Stimulated activated effector memory CD8-positive, alpha-beta T cell treated with anti-CD3 and anti-CD28 coated beads, Interleukin-12 subunit alpha, Interleukin-12 subunit beta, amount 100 ng/mL, for 72 hours (primary cell): ENCODE measurements at regions not wholly inside any gene's neighbourhood (a gene's known extent, or its start where the extent isn't known, plus 50 kb on each side); places are given as distances from the start of the nearest gene placed in this dataset.
"Not testable (repeated sequence)": the region's sequence is repeated elsewhere in the genome, so short reads cannot be mapped to it uniquely, and the experiment has no call there.

Experiments
- ATAC-seq: fragments of 150-1000 bp; cut with Tn5 transposase; 2 replicates; pipeline ENCODE4 v1.10.0; 2021
- DNase-seq, 2 donors: peaks; one replicate each; pipeline ENCODE4 v3.0.0; 2021 to 2022; ENCODE audit warnings: low spot score in 2 of 2
- H3K27ac Mint-ChIP-seq: one replicate; pipeline ENCODE4 v1.8.0; 2022; ENCODE audit warnings: mild to moderate bottlenecking, mixed read lengths
- H3K36me3 Mint-ChIP-seq: one replicate; pipeline ENCODE4 v1.8.0; 2022; ENCODE audit warnings: mild to moderate bottlenecking, mixed read lengths
- H3K4me1 Mint-ChIP-seq: one replicate; pipeline ENCODE4 v1.8.0; 2022; ENCODE audit warnings: mixed read lengths
- H3K4me3 Mint-ChIP-seq: one replicate; pipeline ENCODE4 v1.8.0; 2022; ENCODE audit warnings: mild to moderate bottlenecking, mixed read lengths
- H3K9me3 Mint-ChIP-seq: one replicate; pipeline ENCODE4 v1.8.0; 2022; ENCODE audit warnings: mixed read lengths

DNA sequence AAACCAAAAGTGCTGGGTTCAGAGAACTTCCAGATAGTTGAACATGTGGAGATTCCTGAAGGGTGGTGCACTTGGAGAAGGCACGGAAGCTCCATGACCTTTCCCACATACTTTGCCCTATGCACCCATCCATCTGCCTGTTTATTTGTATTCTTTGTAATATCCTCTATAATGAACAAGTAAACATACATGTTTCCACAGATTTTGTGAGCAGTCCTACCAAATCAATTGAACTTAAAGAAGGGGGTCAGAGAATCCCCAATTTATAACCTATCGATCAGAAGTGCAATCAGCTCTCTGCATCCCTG is 121.4 kb downstream of the ADSS2 start:
- Mint-ChIP-seq H3K4me1 (peaks cover 24% of the 10 kb centered on the region), H3K4me3 (no peak overlapping the region), H3K27ac (no peak overlapping the region), H3K9me3 (peaks cover 4% of the 10 kb centered on the region), H3K36me3 (peaks cover 4% of the 10 kb centered on the region)
- ATAC-seq (no peak), DNase-seq (no peak)

DNA sequence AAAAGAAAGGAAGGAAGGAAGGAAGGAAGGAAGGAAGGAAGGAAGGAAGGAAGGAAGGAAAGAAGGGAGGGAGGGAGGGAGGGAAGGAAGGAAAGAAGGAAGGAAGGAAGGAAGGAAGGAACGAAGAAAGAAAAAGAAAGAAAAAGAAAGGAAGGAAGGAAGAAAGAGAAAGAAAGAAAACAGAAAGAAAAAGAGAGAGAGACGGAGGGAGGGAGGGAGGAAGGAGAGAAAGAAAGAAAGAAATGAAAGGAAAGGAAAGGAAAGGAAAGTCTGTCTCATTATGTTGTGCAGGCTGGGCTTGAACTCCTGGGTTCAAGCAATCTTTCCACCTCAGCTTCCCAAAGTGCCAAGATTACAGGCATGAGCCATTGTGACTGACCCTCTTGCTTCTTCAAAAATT is 118.9 kb downstream of the ADSS2 start:
- not testable (repeated sequence) for H3K9me3 Mint-ChIP-seq, ATAC-seq, H3K4me1 Mint-ChIP-seq, H3K36me3 Mint-ChIP-seq, DNase-seq, H3K4me3 Mint-ChIP-seq
- H3K27ac Mint-ChIP-seq, result peak overlapping the region; percentile 91

DNA sequence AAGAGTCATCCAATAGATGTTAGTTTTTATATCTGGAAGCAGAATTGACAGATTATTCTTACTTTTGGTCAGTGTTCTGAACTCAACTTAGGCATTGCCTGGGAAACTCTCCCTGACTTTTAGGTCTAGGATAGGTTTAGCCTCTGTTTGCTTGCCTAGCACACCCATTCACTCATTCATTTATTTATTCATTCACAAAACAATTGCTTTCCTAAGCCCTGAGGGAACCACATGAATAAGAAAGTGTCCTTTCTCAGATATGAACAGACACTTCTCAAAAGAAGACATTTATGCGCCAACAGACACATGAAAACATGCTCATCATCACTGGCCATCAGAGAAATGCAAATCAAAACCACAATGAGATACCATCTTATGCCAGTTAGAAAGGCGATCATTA is 117.4 kb downstream of the ADSS2 start:
- H3K27ac Mint-ChIP-seq, H3K4me3 Mint-ChIP-seq, DNase-seq, H3K4me1 Mint-ChIP-seq, ATAC-seq, H3K9me3 Mint-ChIP-seq, H3K36me3 Mint-ChIP-seq: not testable (repeated sequence)

DNA sequence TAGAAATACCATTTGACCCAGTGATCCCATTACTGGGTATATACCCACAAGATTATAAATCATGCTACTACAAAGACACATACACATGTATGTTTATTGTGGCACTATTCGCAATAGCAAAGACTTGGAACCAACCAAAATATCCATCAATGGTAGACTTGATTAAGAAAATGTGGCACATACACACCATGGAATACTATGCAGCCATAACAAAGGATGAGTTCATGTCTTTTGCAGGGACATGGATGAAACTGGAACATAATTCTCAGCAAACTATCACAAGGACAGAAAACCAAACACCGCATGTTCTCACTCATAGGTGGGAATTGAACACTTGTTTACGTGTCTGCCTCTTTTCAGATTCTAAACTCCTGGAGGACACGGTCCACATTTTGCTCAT is 116.9 kb downstream of the ADSS2 start:
- H3K9me3 Mint-ChIP-seq, H3K4me1 Mint-ChIP-seq, H3K4me3 Mint-ChIP-seq, H3K27ac Mint-ChIP-seq, H3K36me3 Mint-ChIP-seq, ATAC-seq, DNase-seq: not testable (repeated sequence)

DNA sequence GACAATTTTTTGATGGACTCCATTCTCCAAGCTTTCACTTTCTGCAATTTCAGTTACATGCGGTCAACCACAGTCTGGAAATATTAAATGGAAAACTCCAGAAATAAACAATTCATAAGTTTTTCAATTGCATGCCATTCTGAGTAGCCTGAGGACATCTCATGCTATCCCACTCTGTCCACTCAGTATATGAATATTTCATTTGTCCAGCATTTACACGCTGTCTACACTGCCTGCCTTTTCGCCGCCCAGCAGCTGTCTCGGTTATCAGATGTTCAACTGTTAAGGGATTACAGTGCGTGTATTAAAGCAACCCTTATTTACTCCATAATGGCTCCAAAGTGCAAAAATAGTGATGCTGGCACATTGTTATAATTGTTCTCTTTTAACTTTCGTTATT is 116.3 kb downstream of the ADSS2 start:
- Mint-ChIP-seq H3K9me3 (no peaks in the 10 kb centered on the region), H3K36me3 (no peaks in the 10 kb centered on the region), H3K27ac (no peak overlapping the region), H3K4me3 (no peak overlapping the region), H3K4me1 (peaks cover 7% of the 10 kb centered on the region)
- DNase-seq, result no peak
- ATAC-seq, result no peak

DNA sequence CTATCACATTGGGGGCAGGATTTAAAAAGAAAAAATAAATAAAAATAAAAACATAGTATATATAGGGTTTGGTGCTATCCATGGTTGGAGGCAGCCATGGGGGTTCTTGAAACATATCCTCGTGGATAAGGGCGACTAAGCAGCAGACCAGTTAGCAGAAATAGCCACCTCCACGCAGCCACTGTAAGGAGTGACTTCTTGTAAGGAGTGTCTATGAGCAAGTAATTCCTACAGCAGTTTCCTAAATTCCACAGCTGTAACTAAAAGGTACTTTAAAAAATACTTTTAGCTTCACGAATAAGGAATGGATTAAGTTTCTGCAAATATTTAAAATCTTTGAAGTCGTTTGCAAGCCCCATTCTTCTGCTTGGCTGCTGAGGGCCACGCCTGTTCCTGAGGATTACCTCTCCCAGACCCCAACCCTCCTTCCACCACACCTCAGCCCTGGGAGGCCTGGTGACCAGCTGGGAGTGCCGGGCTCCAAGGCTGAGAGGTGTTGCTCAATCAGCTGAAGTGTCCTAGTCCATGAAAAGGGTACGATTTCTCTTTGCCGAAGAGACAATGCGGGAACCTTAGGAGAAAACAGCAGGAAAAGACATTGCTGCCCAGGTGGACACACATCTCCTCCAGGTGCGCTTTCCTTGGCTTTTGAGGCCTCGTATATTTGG is 115.3 kb downstream of the ADSS2 start:
- H3K4me1 Mint-ChIP-seq, result peaks cover 8% of the 10 kb centered on the region
- ATAC-seq (no peak), DNase-seq (no peak)
- H3K4me3 Mint-ChIP-seq, result no peak overlapping the region
- H3K9me3 Mint-ChIP-seq, result no peaks in the 10 kb centered on the region
- no peaks in the 10 kb centered on the region for H3K36me3 Mint-ChIP-seq
- H3K27ac Mint-ChIP-seq, result no peak overlapping the region

DNA sequence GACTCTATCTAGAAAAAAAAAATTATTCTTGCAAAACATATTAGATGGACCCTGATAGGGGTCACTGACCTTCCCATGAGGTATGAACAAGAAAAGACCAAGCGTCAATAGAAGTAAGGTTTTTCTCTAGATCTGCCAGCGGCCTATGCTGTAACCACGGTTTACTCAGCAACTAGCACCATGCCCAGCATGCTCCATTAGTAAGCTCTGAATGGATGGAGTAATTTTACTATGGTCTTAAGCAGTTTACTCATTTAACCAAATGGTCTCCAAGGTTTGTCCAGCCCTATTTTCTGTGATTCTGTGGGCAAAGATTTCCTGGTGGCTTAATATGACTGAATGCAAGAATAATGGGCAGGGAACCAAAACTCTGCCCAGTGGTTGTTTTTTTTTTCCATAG is 113.9 kb downstream of the ADSS2 start:
- Mint-ChIP-seq H3K4me1 (peaks cover 9% of the 10 kb centered on the region), H3K4me3 (no peak overlapping the region), H3K9me3 (no peaks in the 10 kb centered on the region), H3K36me3 (no peaks in the 10 kb centered on the region), H3K27ac (no peak overlapping the region)
- no peak for ATAC-seq
- no peak for DNase-seq

DNA sequence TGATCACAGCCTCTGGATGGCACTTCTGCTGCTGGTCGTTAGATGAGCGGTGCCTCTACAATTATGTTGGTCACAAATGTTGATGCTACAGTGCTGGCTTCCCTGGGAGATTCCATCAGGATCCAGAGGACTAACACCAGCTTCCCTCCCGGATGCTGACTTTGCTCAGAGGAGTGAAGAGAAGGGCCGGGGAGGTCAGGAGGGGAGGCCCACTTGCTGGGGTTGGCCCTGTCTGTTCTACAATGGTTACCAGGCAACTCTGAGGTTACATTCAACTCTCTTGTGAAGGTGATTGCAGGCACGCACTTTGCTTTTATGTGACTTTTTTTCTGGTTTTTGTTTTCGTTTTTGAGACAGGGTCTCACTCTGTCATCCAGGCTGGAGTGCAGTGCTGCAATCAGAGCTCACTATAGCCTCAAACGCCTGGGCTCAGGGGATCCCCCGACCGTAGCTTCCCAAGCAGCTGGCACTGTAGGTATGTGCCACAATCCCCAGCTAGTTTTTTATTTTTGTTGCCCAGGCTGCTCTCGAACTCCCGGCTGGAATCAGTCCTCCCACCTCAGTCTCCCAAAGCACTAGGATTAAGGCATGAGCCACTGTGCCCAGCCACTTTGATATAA is 112.5 kb downstream of the ADSS2 start:
- Mint-ChIP-seq H3K27ac (no peak overlapping the region), H3K36me3 (no peaks in the 10 kb centered on the region), H3K4me1 (peaks cover 8% of the 10 kb centered on the region), H3K4me3 (no peak overlapping the region), H3K9me3 (no peaks in the 10 kb centered on the region)
- DNase-seq (no peak), ATAC-seq (no peak)

GRCh38 chr1:244339776-244340175 is 111.9 kb downstream of the ADSS2 start:
- no peak overlapping the region for H3K4me3 Mint-ChIP-seq
- peaks cover 8% of the 10 kb centered on the region for H3K4me1 Mint-ChIP-seq
- H3K36me3 Mint-ChIP-seq, result no peaks in the 10 kb centered on the region
- DNase-seq, result no peak
- no peak for ATAC-seq
- no peaks in the 10 kb centered on the region for H3K9me3 Mint-ChIP-seq
- H3K27ac Mint-ChIP-seq, result no peak overlapping the region

GRCh38 chr1:244340396-244340795 is 111.3 kb downstream of the ADSS2 start:
- Mint-ChIP-seq H3K9me3 (no peaks in the 10 kb centered on the region), H3K4me3 (no peak overlapping the region), H3K4me1 (peaks cover 8% of the 10 kb centered on the region), H3K27ac (no peak overlapping the region), H3K36me3 (no peaks in the 10 kb centered on the region)
- DNase-seq (no peak), ATAC-seq (no peak)

DNA sequence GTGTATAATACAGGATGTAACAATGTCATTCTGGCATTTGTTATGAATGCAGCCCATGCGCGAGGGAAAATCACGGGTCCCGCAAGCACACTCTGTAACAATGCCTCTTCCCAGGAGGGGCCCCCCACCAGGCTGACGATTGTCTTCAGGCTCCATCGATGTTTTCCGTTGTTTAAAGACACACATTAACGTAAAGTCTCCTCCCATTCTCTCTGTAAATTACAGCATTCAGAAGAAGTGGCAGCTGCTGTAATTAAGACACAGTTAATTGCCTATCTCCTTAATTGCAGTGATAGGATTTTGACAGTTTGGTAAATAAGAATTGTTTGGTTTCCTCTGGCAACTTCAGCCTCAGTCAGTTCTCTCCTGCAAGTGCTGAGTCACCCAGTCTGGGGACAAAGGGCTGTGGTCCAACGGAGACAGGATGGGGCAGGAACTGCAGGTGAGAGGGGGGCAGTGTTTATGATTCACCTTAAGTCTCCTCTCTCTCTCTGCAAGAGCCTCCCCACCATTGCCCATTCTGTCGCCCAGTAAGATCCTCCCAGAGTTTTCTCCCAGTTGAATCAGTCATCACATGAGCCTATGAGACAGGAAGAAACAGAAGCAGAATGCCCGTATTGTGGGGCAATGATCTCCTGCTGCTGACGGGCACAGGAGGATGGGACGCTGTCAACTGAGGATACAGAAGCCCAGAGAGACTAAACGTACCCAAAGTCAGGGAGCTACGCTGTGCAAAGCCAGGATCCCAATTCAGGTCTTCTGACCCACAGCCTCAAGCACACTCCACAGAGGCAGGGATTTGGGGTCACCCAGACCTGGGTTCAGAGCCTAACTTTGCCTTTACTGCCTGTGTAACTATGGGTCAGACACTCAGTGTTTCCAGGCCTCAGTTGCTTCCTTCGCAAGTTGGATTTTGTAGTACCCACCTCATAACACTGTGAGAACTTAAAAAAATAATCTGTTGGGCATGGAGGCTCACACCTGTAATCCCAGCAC is 110.0 kb downstream of the ADSS2 start:
- Mint-ChIP-seq H3K27ac (peak overlapping the region; percentile 79), H3K9me3 (no peaks in the 10 kb centered on the region), H3K4me1 (peaks cover 8% of the 10 kb centered on the region), H3K36me3 (no peaks in the 10 kb centered on the region), H3K4me3 (peak overlapping the region; percentile 26)
- peak; percentile 93 for ATAC-seq
- DNase-seq, result no peak

- Mint-ChIP-seq H3K36me3 (no peaks in the 10 kb centered on the region), H3K27ac (no peak overlapping the region), H3K4me1 (peaks cover 12% of the 10 kb centered on the region), H3K9me3 (no peaks in the 10 kb centered on the region), H3K4me3 (no peak overlapping the region)
- no peak for DNase-seq
- no peak for ATAC-seq
These were observed 107.7 kb downstream of the ADSS2 start for GRCh38 chr1:244344001-244344400.

GRCh38 chr1:244346972-244347618 is 104.6 kb downstream of the ADSS2 start:
- H3K36me3 Mint-ChIP-seq, result no peaks in the 10 kb centered on the region
- ATAC-seq, result no peak
- H3K4me3 Mint-ChIP-seq, result no peak overlapping the region
- peaks cover 25% of the 10 kb centered on the region for H3K4me1 Mint-ChIP-seq
- no peak overlapping the region for H3K27ac Mint-ChIP-seq
- no peak for DNase-seq
- no peaks in the 10 kb centered on the region for H3K9me3 Mint-ChIP-seq

DNA sequence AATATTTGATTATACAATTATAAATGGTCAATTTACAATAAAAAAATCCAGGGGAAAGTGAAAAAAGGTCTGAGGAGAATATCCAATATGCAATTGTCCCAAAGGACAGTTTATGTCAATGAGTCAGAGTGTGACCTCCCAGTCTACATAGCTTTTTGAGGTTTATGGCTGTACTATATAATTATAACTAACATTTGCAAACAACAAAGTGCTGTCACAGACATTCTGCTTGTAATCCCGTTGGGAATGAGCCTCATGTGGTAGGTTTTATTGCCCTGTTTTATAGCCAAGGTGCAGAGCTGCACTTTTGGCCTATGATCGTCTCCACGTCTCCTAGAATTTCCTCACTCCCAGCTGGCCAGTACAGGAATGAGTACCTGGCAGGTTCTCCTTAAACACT is 103.8 kb downstream of the ADSS2 start:
- ATAC-seq, result no peak
- Mint-ChIP-seq H3K4me3 (no peak overlapping the region), H3K9me3 (no peaks in the 10 kb centered on the region), H3K4me1 (peaks cover 25% of the 10 kb centered on the region), H3K27ac (no peak overlapping the region), H3K36me3 (no peaks in the 10 kb centered on the region)
- no peak for DNase-seq

GRCh38 chr1:244349103-244349531 is 102.6 kb downstream of the ADSS2 start:
- H3K27ac Mint-ChIP-seq, result peak overlapping the region; percentile 63
- H3K4me3 Mint-ChIP-seq, result peak overlapping the region; percentile 64
- no peaks in the 10 kb centered on the region for H3K36me3 Mint-ChIP-seq
- DNase-seq, result no peak
- ATAC-seq, result peak; percentile 14
- peaks cover 33% of the 10 kb centered on the region for H3K4me1 Mint-ChIP-seq
- H3K9me3 Mint-ChIP-seq, result no peaks in the 10 kb centered on the region
